H9 (cell line): ENCODE measurements at regions not wholly inside any gene's neighbourhood (a gene's known extent, or its start where the extent isn't known, plus 50 kb on each side); places are given as distances from the start of the nearest gene placed in this dataset.

Experiments used
- DNase-seq: peaks from one replicate; pipeline ENCODE4 v3.0.0-alpha.2; 2017
- H2AFZ ChIP-seq: one replicate; pipeline ENCODE4 v1.6.1; 2013; ENCODE audit warnings: mild to moderate bottlenecking, low read length, control low read depth, moderate library complexity
- H2AK5ac ChIP-seq: 2 replicates; pipeline ENCODE4 v1.6.1; 2013; ENCODE audit warnings: low read length, control low read depth, mixed read lengths; ENCODE audit not compliant: insufficient read length
- H2BK120ac ChIP-seq: one replicate; pipeline ENCODE4 v1.6.1; 2013; ENCODE audit warnings: low read depth, mild to moderate bottlenecking, low read length, control low read depth, inconsistent platforms; ENCODE audit not compliant: poor library complexity, severe bottlenecking
- H2BK12ac ChIP-seq: 2 replicates; pipeline ENCODE4 v1.6.1; 2013; ENCODE audit warnings: low read length, control low read depth, mixed read lengths, low read depth; ENCODE audit not compliant: insufficient read length
- H2BK15ac ChIP-seq: 2 replicates; pipeline ENCODE4 v1.6.1; 2013; ENCODE audit warnings: low read depth, low read length, control low read depth
- H2BK20ac ChIP-seq: one replicate; pipeline ENCODE4 v1.6.1; 2013; ENCODE audit warnings: low read depth, mild to moderate bottlenecking, low read length, control low read depth, inconsistent platforms; ENCODE audit not compliant: poor library complexity, severe bottlenecking
- H2BK5ac ChIP-seq: 2 replicates; pipeline ENCODE4 v1.6.1; 2013; ENCODE audit warnings: low read length, control low read depth, mixed read lengths; ENCODE audit not compliant: insufficient read length
- H3K14ac ChIP-seq: 2 replicates; pipeline ENCODE4 v1.6.1; 2013; ENCODE audit warnings: low read length, control low read depth; ENCODE audit not compliant: insufficient read depth
- H3K18ac ChIP-seq: 2 replicates; pipeline ENCODE4 v1.6.1; 2013; ENCODE audit warnings: low read depth, mild to moderate bottlenecking, mixed read lengths, low read length, control low read depth; ENCODE audit not compliant: insufficient read length
- H3K23ac ChIP-seq: 2 replicates; pipeline ENCODE4 v1.6.1; 2013; ENCODE audit warnings: low read length, control low read depth, mixed read lengths, low read depth; ENCODE audit not compliant: insufficient read length
- H3K23me2 ChIP-seq: 2 replicates; pipeline ENCODE4 v1.6.1; 2013; ENCODE audit warnings: low read depth, mild to moderate bottlenecking, mixed read lengths, low read length, control low read depth; ENCODE audit not compliant: insufficient read length, poor library complexity, severe bottlenecking
- H3K27ac ChIP-seq: 2 replicates; pipeline ENCODE4 v1.5.1; 2013; ENCODE audit warnings: low read length, control low read depth, mixed read lengths, low read depth; ENCODE audit not compliant: insufficient read length
- H3K27me3 ChIP-seq: 2 replicates; pipeline ENCODE4 v1.6.1; 2013; ENCODE audit warnings: low read length, control low read depth, inconsistent platforms; ENCODE audit not compliant: insufficient read depth
- H3K4ac ChIP-seq: 2 replicates; pipeline ENCODE4 v1.6.1; 2013; ENCODE audit warnings: low read depth, mild to moderate bottlenecking, control low read depth, inconsistent platforms, low read length, moderate library complexity
- H3K4me1 ChIP-seq: 2 replicates; pipeline ENCODE4 v1.6.1; 2013; ENCODE audit warnings: low read length, control low read depth, inconsistent platforms; ENCODE audit not compliant: insufficient read depth
- H3K4me2 ChIP-seq: 2 replicates; pipeline ENCODE4 v1.6.1; 2013; ENCODE audit warnings: low read length, control low read depth, mixed read lengths; ENCODE audit not compliant: insufficient read length, insufficient read depth
- H3K56ac ChIP-seq: 2 replicates; pipeline ENCODE4 v1.6.1; 2013; ENCODE audit warnings: low read depth, mild to moderate bottlenecking, mixed read lengths, low read length, control low read depth; ENCODE audit not compliant: insufficient read length
- H3K79me1 ChIP-seq: 2 replicates; pipeline ENCODE4 v1.6.1; 2013; ENCODE audit warnings: low read depth, mild to moderate bottlenecking, moderate library complexity, low read length, control low read depth, inconsistent platforms; ENCODE audit not compliant: insufficient read depth, poor library complexity, severe bottlenecking
- H3K79me2 ChIP-seq: 2 replicates; pipeline ENCODE4 v1.6.1; 2013; ENCODE audit warnings: low read length, control low read depth, inconsistent platforms; ENCODE audit not compliant: insufficient read depth
- H3K9ac ChIP-seq: 2 replicates; pipeline ENCODE4 v1.6.1; 2013; ENCODE audit warnings: low read length, control low read depth, mixed read lengths; ENCODE audit not compliant: insufficient read length; ENCODE audit errors: extremely low read depth
- H3K9me3 ChIP-seq: one replicate; pipeline ENCODE4 v1.6.1; 2013; ENCODE audit warnings: low read depth, low read length, inconsistent platforms; ENCODE audit not compliant: control insufficient read depth
- H3T11ph ChIP-seq: one replicate; pipeline ENCODE4 v1.6.1; 2013; ENCODE audit warnings: mild to moderate bottlenecking, low read length, control low read depth, inconsistent platforms
- H4K20me1 ChIP-seq: one replicate; pipeline ENCODE4 v1.6.1; 2013; ENCODE audit not compliant: control insufficient read depth, insufficient read length, insufficient read depth
- H4K5ac ChIP-seq: 2 replicates; pipeline ENCODE4 v1.6.1; 2013; ENCODE audit warnings: low read depth, mild to moderate bottlenecking, mixed read lengths, low read length, control low read depth; ENCODE audit not compliant: insufficient read length
- H4K8ac ChIP-seq: replicated peaks from 2 replicates; pipeline ENCODE4 v1.6.1; 2013; ENCODE audit warnings: low read length, control low read depth, mixed read lengths, low read depth; ENCODE audit not compliant: insufficient read length
- H4K91ac ChIP-seq: 2 replicates; pipeline ENCODE4 v1.6.1; 2013; ENCODE audit warnings: low read depth, mild to moderate bottlenecking, moderate library complexity, mixed read lengths, low read length, control low read depth; ENCODE audit not compliant: insufficient read length
- H3K27ac Mint-ChIP-seq, 3 experiments: 2 replicates in 2 of 3; 3 replicates in 1 of 3; pipeline ENCODE4 v1.8.0; 2020 to 2021; ENCODE audit warnings: mixed read lengths in 3 of 3, mild to moderate bottlenecking in 1 of 3, moderate library complexity in 1 of 3
- H3K27me3 Mint-ChIP-seq: 2 replicates; pipeline ENCODE4 v1.8.0; 2021; ENCODE audit warnings: low read depth, mild to moderate bottlenecking, moderate library complexity, mixed read lengths
- H3K36me3 Mint-ChIP-seq, 3 experiments: 2 replicates in 2 of 3; 3 replicates in 1 of 3; pipeline ENCODE4 v1.8.0; 2020 to 2021; ENCODE audit warnings: low read depth in 3 of 3, mixed read lengths in 3 of 3; ENCODE audit not compliant: insufficient read depth in 1 of 3
- H3K4me1 Mint-ChIP-seq, 2 experiments: 2 replicates each; pipeline ENCODE4 v1.8.0; 2020; ENCODE audit warnings: mixed read lengths in 2 of 2
- H3K4me3 Mint-ChIP-seq, 2 experiments: 2 replicates in 1 of 2; 3 replicates in 1 of 2; pipeline ENCODE4 v1.8.0; 2020 to 2021; ENCODE audit warnings: mild to moderate bottlenecking in 2 of 2, mixed read lengths in 2 of 2, moderate library complexity in 1 of 2
- H3K9me3 Mint-ChIP-seq, 2 experiments: 2 replicates in 1 of 2; 3 replicates in 1 of 2; pipeline ENCODE4 v1.8.0; 2020; ENCODE audit warnings: mild to moderate bottlenecking in 2 of 2, mixed read lengths in 2 of 2, moderate library complexity in 1 of 2
- CTCF ChIP-seq: fragments of 200-600 bp; sonication (generic); conservative IDR thresholded peaks from 3 replicates; pipeline ENCODE4 v1.8.0; 2021; ENCODE audit warnings: antibody characterized with exemption, mild to moderate bottlenecking
- WGBS: extraction: QIAGEN DNeasy Blood & Tissue Kit; methylation state at CpG from one replicate; pipeline ENCODE4 v1.1.7; 2013; ENCODE audit warnings: missing lambda C conversion rate, low lambda C conversion rate, mixed read lengths; ENCODE audit not compliant: insufficient read length; ENCODE audit errors: extremely low coverage; 5-methylcytosine and 5-hydroxymethylcytosine counted together

GRCh38 chr10:43968961-43969360, 320.3 kb upstream of the ZNF32 start:
- Histone ChIP-seq H2BK5ac (no peak overlapping the region), H3K27ac (no peak overlapping the region), H2AK5ac (no peak overlapping the region), H3K56ac (no peak overlapping the region), H3K27me3 (no peaks in the 10 kb centered on the region), H3K79me2 (no peaks in the 10 kb centered on the region), H4K91ac (no peak overlapping the region), H3K9ac (no peak overlapping the region), H3K4me2 (no peak overlapping the region), H2BK12ac (no peak overlapping the region), H4K5ac (no peak overlapping the region), H2AFZ (no peak overlapping the region), H4K20me1 (no peaks in the 10 kb centered on the region), H4K8ac (no peak overlapping the region), H3K4ac (no peak overlapping the region), H3T11ph (no peak overlapping the region), H3K18ac (no peak overlapping the region), H3K23ac (no peak overlapping the region), H2BK120ac (no peak overlapping the region), H3K23me2 (no peaks in the 10 kb centered on the region), H3K4me1 (no peaks in the 10 kb centered on the region), H3K14ac (no peak overlapping the region), H2BK15ac (no peak overlapping the region), H2BK20ac (no peak overlapping the region), H3K9me3 (no peaks in the 10 kb centered on the region), H3K79me1 (no peaks in the 10 kb centered on the region)
- Mint-ChIP-seq H3K4me1 (no peaks in the 10 kb centered on the region), H3K36me3 (no peaks in the 10 kb centered on the region), H3K4me3 (no peak overlapping the region), H3K27ac (no peak overlapping the region), H3K9me3 (no peaks in the 10 kb centered on the region; a peak in 3 of 5 replicates), H3K27me3 (peaks cover 2% of the 10 kb centered on the region)
- no CpG with 5 or more reads among the region's 14 CpGs for WGBS
- DNase-seq, result no peak
- TF ChIP-seq CTCF, result no peak
